Gastrocnemius medialis (tissue), 4 donors: ENCODE measurements at regions not wholly inside any gene's neighbourhood (a gene's known extent, or its start where the extent isn't known, plus 50 kb on each side); places are given as distances from the start of the nearest gene placed in this dataset.
"Not testable (repeated sequence)": the region's sequence is repeated elsewhere in the genome, so short reads cannot be mapped to it uniquely, and the experiment has no call there.

Experiments used
- ATAC-seq, 2 donors: fragments of 150-250 bp; one replicate each; pipeline ENCODE4 v1.9.1; 2016
- DNase-seq, 2 donors: peaks; one replicate each; pipeline ENCODE4 v3.0.0-alpha.2; 2019
- H3K27ac ChIP-seq, 4 donors: fragments of 200-600 bp; sonication (generic); 1 replicate in 1 of 4; 2 replicates in 3 of 4; pipeline ENCODE4 v1.5.1; 2016 to 2018; ENCODE audit warnings: mild to moderate bottlenecking in 2 of 4, moderate library complexity in 1 of 4
- H3K27me3 ChIP-seq, 3 donors: fragments of 200-600 bp; sonication (generic) in 2 of 3; 1 replicate in 1 of 3; 2 replicates in 2 of 3; pipeline versions ENCODE4 v1.5.1 to v1.6.0; 2016 to 2019; ENCODE audit warnings: mild to moderate bottlenecking in 1 of 3, moderate library complexity in 1 of 3
- H3K36me3 ChIP-seq, 2 donors: fragments of 200-600 bp; sonication (generic) in 1 of 2; one replicate each; pipeline ENCODE4 v1.5.1; 2017 to 2018
- H3K4me1 ChIP-seq, 2 donors: fragments of 200-600 bp; sonication (generic) in 1 of 2; one replicate each; pipeline ENCODE4 v1.5.1; 2016 to 2017; ENCODE audit warnings: mild to moderate bottlenecking in 2 of 2
- H3K4me3 ChIP-seq, 4 donors: fragments of 200-600 bp; sonication (generic) in 3 of 4; 1 replicate in 1 of 4; 2 replicates in 3 of 4; pipeline ENCODE4 v1.5.1; 2016 to 2019; ENCODE audit warnings: mild to moderate bottlenecking in 2 of 4
- H3K9me3 ChIP-seq, 3 donors: fragments of 200-600 bp; sonication (generic) in 2 of 3; 1 replicate in 1 of 3; 2 replicates in 2 of 3; pipeline ENCODE4 v1.5.1; 2016 to 2019
- POLR2A ChIP-seq, 2 donors: fragments of 450-650 bp; IDR thresholded peaks; one replicate each; pipeline ENCODE4 v1.6.1; 2017; ENCODE audit warnings: antibody characterized with exemption in 2 of 2, mild to moderate bottlenecking in 2 of 2, moderate library complexity in 2 of 2
- in situ Hi-C, 4 donors: fragments of 200-750 bp; cut with MboI; loops; one replicate each; pipeline versions ENCODE4 v1.15.0 to v1.8.0; 2017; ENCODE audit warnings: low sequenced_read_pairs in 4 of 4
- intact Hi-C: fragments of 100-400 bp; cut with DNase I; formaldehyde crosslinking; loops from one replicate; pipeline ENCODE4 v1.15.1; 2023; ENCODE audit warnings: low total_unique reads
- TF ChIP-seq, protein P1 (sequence below), 5 experiments: fragments of 450-650 bp in 3 of 5; fragments of 200-600 bp in 2 of 5; sonication (generic) in 2 of 5; IDR thresholded peaks in 4 of 5; conservative IDR thresholded peaks in 1 of 5; 1 replicate in 4 of 5; 2 replicates in 1 of 5; pipeline ENCODE4 v1.5.1; 2016 to 2019; ENCODE audit warnings: antibody characterized with exemption in 5 of 5, mild to moderate bottlenecking in 3 of 5, moderate library complexity in 3 of 5

DNA sequence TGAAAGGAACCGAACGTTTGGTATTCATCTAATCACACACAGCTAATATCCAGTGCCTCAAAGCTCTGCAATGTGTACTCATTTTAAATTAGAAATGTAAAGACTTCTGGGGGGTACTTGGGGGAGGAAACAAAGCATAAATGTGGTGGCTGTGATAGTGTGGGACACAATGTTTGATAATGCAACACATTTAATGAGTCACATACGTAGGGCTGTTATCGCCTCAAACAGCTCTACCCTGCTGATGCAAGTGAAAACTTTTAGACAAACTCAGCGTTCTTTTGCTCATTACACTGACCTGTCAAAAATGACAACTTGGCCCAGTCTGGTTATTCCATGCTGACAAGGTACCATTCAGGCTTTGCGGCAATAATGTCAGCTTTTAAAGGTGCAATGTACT is 1227.1 kb upstream of the CELF4 start:
- no peak for ATAC-seq
- DNase-seq = no peak
- Histone ChIP-seq H3K36me3 (no peaks in the 10 kb centered on the region), H3K4me3 (no peak overlapping the region), H3K27ac (no peak overlapping the region), H3K4me1 (no peaks in the 10 kb centered on the region), H3K9me3 (no peaks in the 10 kb centered on the region), H3K27me3 (no peaks in the 10 kb centered on the region)
- intact Hi-C loops (no loop called here), in situ Hi-C loops (no loop called here)
- no peak for TF ChIP-seq POLR2A (IDR thresholded peaks at IDR 0.05)
- TF ChIP-seq, protein P1, sequence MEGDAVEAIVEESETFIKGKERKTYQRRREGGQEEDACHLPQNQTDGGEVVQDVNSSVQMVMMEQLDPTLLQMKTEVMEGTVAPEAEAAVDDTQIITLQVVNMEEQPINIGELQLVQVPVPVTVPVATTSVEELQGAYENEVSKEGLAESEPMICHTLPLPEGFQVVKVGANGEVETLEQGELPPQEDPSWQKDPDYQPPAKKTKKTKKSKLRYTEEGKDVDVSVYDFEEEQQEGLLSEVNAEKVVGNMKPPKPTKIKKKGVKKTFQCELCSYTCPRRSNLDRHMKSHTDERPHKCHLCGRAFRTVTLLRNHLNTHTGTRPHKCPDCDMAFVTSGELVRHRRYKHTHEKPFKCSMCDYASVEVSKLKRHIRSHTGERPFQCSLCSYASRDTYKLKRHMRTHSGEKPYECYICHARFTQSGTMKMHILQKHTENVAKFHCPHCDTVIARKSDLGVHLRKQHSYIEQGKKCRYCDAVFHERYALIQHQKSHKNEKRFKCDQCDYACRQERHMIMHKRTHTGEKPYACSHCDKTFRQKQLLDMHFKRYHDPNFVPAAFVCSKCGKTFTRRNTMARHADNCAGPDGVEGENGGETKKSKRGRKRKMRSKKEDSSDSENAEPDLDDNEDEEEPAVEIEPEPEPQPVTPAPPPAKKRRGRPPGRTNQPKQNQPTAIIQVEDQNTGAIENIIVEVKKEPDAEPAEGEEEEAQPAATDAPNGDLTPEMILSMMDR (IDR thresholded peaks at IDR 0.05 in 4 of 5, conservative IDR thresholded peaks at IDR 0.05 in 1 of 5) = no peak

DNA sequence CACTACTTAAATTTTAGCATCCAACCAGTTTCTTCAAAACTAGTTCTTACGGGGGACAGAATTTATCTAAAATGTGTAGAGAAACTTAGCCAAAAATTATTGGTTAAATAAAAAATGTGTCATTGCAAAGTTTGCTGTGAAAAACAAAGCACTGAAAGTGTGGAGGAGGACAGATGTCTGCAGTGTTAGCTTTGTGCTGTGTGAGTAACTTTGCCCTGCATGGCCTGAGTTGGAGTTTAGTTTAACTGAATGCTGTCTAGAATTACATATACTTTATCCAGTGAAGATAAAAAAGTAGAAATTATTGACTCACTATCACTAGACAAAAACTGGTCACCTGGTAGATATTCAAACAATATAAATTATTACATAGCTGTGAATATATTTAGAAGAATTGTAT is 1225.2 kb upstream of the CELF4 start:
- ATAC-seq = no peak
- no peaks in the 10 kb centered on the region for H3K9me3 ChIP-seq
- in situ Hi-C loops = no loop called here
- no peak overlapping the region for H3K4me3 ChIP-seq
- no peak overlapping the region for H3K27ac ChIP-seq
- no peaks in the 10 kb centered on the region for H3K36me3 ChIP-seq
- H3K27me3 ChIP-seq = no peaks in the 10 kb centered on the region
- TF ChIP-seq, protein P1 (IDR thresholded peaks at IDR 0.05 in 4 of 5, conservative IDR thresholded peaks at IDR 0.05 in 1 of 5) = no peak
- TF ChIP-seq POLR2A (IDR thresholded peaks at IDR 0.05) = no peak
- H3K4me1 ChIP-seq = no peaks in the 10 kb centered on the region
- intact Hi-C loops = no loop called here
- no peak for DNase-seq

DNA sequence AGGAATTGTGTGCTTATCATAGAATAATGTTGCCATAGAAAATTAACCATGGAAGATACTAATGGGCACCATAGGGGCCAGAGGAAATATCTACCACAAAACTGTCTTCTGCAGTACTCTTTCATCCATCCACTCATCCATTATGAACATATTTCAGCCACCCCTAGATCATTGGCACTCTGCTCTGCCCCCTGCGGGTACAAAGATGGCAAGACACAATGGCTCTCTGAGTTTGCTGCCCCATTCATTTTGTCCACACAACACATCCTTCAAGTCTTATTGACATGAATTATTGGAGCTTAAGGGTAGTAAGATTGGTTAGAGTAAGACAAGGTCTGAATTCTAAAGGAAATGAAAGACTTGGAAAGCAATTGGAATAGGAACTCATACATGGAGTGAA is 1224.7 kb upstream of the CELF4 start:
- no peak for DNase-seq
- Histone ChIP-seq H3K27me3 (no peaks in the 10 kb centered on the region), H3K36me3 (no peaks in the 10 kb centered on the region), H3K4me3 (no peak overlapping the region), H3K4me1 (no peaks in the 10 kb centered on the region), H3K27ac (no peak overlapping the region), H3K9me3 (no peaks in the 10 kb centered on the region)
- no peak for ATAC-seq
- in situ Hi-C loops = no loop called here
- TF ChIP-seq, protein P1 (IDR thresholded peaks at IDR 0.05 in 4 of 5, conservative IDR thresholded peaks at IDR 0.05 in 1 of 5) = no peak
- TF ChIP-seq POLR2A (IDR thresholded peaks at IDR 0.05) = no peak
- intact Hi-C loops = no loop called here

DNA sequence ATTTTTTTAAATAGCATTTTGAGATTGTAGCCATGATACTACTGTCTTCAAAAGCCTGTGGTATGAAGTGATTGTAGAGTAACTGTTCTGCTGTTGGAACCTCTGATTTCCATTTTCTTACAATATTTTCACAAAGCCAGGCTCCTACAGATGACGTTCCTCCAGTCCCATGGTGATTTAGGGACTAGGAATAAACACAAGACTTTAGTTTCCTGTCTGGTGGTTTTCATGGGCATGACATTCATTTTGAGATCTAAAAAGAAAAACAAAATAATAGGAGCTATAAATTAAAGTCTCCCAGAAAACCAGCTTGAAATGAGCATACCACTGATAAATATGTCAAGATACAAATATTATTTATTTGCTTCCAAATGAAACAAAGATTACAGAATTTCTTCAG is 1223.5 kb upstream of the CELF4 start:
- Histone ChIP-seq H3K27me3 (no peaks in the 10 kb centered on the region), H3K9me3 (no peaks in the 10 kb centered on the region), H3K4me3 (no peak overlapping the region), H3K4me1 (no peaks in the 10 kb centered on the region), H3K27ac (no peak overlapping the region), H3K36me3 (no peaks in the 10 kb centered on the region)
- in situ Hi-C loops (no loop called here), intact Hi-C loops (no loop called here)
- no peak for ATAC-seq
- TF ChIP-seq, protein P1 (IDR thresholded peaks at IDR 0.05 in 4 of 5, conservative IDR thresholded peaks at IDR 0.05 in 1 of 5) = no peak
- TF ChIP-seq POLR2A (IDR thresholded peaks at IDR 0.05) = no peak
- no peak for DNase-seq

DNA sequence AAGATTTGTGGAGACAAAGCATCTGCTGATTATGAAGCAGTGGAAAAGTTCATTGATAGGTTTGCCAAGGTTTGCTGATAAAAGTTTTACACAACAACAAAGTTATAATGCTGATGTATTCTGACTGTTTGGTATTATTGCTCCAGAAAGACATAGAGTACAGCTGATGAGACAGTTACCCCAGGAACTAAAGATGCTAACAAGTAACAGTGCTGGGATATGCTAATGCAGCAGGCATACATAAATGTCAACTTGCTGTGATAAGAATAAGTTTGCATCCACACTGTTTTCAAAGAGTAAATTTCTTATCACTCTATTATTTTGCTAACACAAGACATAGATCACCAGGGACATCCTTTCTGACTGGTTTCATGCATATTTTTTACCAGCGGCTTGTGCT is 1221.3 kb upstream of the CELF4 start:
- ATAC-seq = no peak
- Histone ChIP-seq H3K27ac (no peak overlapping the region), H3K4me3 (no peak overlapping the region), H3K9me3 (no peaks in the 10 kb centered on the region), H3K36me3 (no peaks in the 10 kb centered on the region), H3K27me3 (no peaks in the 10 kb centered on the region), H3K4me1 (no peaks in the 10 kb centered on the region)
- in situ Hi-C loops = no loop called here
- DNase-seq = no peak
- TF ChIP-seq POLR2A (IDR thresholded peaks at IDR 0.05) = no peak
- TF ChIP-seq, protein P1 (IDR thresholded peaks at IDR 0.05 in 4 of 5, conservative IDR thresholded peaks at IDR 0.05 in 1 of 5) = no peak
- intact Hi-C loops = no loop called here

DNA sequence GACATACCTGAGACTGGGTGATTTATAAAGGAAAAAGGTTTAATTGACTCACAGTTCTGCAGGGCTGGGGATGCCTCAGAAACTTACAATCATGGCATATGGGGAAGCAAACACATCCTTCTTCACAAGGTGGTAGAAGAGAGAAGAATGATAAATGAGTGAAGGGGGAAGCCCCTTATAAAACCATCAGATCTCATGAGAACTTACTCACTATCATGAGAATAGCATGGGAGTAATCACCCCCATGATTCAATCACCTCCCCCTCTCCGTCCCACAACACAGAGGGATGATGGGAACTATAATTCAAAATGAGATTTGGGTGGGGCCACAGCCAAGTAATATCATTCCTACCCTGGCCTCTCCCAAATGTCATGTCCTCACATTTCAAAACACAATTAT is 1206.0 kb upstream of the CELF4 start:
- H3K27ac ChIP-seq, H3K9me3 ChIP-seq, intact Hi-C loops, H3K36me3 ChIP-seq, ATAC-seq, DNase-seq, in situ Hi-C loops, H3K4me1 ChIP-seq, H3K4me3 ChIP-seq, H3K27me3 ChIP-seq: not testable (repeated sequence)
